ENCODE measurements at regions not wholly inside any gene's neighbourhood (a gene's known extent, or its start where the extent isn't known, plus 50 kb on each side); places are given as distances from the start of the nearest gene placed in this dataset.

DNA sequence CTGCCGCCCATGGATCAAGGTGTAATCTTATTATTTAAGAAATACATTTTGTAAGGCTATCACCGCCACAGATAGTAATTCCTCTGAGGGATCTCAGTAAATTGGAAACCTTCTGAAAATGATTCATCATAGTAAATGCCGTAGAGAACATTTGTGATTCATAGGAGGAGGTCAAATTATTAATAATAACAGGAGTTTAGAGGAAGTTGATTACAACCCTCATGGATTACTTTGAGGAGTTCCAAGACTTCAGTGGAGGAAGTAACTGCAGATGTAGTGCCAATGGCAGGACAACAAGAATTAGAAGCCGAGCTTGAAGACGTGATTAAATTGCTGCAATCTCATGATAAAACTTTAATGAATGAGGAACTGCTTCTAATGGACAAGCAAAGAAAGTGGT lies 280.1 kb downstream of the PTPRC start:
- peak overlapping the region; percentile 2 for H3K27ac ChIP-seq (ENCODE audit: low read depth, low read length, poor library complexity, severe bottlenecking)
- BruUV-seq (replicated peaks): no TSS peak
- TF ChIP-seq, protein P1, sequence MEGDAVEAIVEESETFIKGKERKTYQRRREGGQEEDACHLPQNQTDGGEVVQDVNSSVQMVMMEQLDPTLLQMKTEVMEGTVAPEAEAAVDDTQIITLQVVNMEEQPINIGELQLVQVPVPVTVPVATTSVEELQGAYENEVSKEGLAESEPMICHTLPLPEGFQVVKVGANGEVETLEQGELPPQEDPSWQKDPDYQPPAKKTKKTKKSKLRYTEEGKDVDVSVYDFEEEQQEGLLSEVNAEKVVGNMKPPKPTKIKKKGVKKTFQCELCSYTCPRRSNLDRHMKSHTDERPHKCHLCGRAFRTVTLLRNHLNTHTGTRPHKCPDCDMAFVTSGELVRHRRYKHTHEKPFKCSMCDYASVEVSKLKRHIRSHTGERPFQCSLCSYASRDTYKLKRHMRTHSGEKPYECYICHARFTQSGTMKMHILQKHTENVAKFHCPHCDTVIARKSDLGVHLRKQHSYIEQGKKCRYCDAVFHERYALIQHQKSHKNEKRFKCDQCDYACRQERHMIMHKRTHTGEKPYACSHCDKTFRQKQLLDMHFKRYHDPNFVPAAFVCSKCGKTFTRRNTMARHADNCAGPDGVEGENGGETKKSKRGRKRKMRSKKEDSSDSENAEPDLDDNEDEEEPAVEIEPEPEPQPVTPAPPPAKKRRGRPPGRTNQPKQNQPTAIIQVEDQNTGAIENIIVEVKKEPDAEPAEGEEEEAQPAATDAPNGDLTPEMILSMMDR (conservative IDR thresholded peaks at IDR 0.05; ENCODE audit: low read depth, low read length): no peak
- TF ChIP-seq EZH2 (IDR thresholded peaks at IDR 0.05; ENCODE audit: borderline replicate concordance, low read depth, low read length, poor library complexity, severe bottlenecking): no peak
- DNase-seq (ENCODE audit: low spot score): no peak
- H3K36me3 ChIP-seq (ENCODE audit: insufficient read depth, low read length, poor library complexity, severe bottlenecking): peaks cover 67% of the 10 kb centered on the region
- POLR2A ChIA-PET (ENCODE audit: low non-redundant PET): no interaction called here
- H3K4me1 ChIP-seq (ENCODE audit: insufficient read depth, low read length, poor library complexity, severe bottlenecking): peaks cover 53% of the 10 kb centered on the region
- H3K4me3 ChIP-seq (ENCODE audit: low read depth, low read length, poor library complexity, severe bottlenecking): no peak overlapping the region
- peaks cover 10% of the 10 kb centered on the region for H3K9me3 ChIP-seq (ENCODE audit: low read depth, low read length, poor library complexity, severe bottlenecking)
- no peaks in the 10 kb centered on the region for H3K27me3 ChIP-seq (replicated peaks; ENCODE audit: insufficient read depth, low read depth, low read length, poor library complexity)
- intact Hi-C loops (cut with micrococcal nuclease; ENCODE audit: unreplicated experiment): no loop called here
- CTCF ChIA-PET: no interaction called here

DNA sequence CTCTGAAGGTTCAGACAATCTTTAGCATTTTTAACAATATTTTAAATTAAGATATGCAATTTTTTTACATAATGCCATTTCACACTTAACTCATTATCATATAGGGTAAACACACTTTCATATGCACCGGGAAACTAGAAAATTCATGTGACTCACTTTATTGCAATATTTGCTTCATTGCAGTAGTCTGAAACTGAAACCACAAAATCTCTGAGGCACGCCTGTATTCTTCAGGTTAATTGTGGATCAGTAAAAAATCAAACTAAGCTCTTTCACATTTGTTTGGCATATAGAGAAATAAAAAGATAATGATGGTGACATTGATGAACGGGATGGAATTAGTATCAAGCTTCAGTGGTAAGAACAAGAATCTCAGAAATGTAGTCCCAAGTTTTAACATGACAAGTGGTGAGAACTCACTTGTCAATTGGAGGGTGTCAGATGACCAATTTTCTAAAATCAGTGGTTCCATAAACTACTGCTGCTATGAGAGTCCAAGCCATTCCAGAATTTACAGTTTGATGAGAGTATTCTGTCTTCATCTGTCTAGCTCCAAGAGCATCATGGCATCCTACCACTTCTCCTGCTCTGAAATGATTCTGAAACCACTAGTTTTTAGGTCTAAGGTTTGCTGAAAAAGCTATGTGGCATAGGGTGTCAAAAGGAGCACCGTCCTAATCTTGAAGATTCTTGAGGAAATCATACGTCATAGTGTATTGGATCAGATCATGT lies 281.0 kb downstream of the PTPRC start:
- intact Hi-C loops (cut with micrococcal nuclease; ENCODE audit: unreplicated experiment): no loop called here
- Histone ChIP-seq H3K9me3 (ENCODE audit: low read depth, low read length, poor library complexity, severe bottlenecking) (peaks cover 10% of the 10 kb centered on the region), H3K4me1 (ENCODE audit: insufficient read depth, low read length, poor library complexity, severe bottlenecking) (peaks cover 54% of the 10 kb centered on the region), H3K27me3 (replicated peaks; ENCODE audit: insufficient read depth, low read depth, low read length, poor library complexity) (no peaks in the 10 kb centered on the region), H3K36me3 (ENCODE audit: insufficient read depth, low read length, poor library complexity, severe bottlenecking) (peaks cover 59% of the 10 kb centered on the region), H3K27ac (ENCODE audit: low read depth, low read length, poor library complexity, severe bottlenecking) (peak overlapping the region; percentile 2), H3K4me3 (ENCODE audit: low read depth, low read length, poor library complexity, severe bottlenecking) (no peak overlapping the region)
- no peak for DNase-seq (ENCODE audit: low spot score)
- POLR2A ChIA-PET (ENCODE audit: low non-redundant PET): no interaction called here
- TF ChIP-seq EZH2 (IDR thresholded peaks at IDR 0.05; ENCODE audit: borderline replicate concordance, low read depth, low read length, poor library complexity, severe bottlenecking): no peak
- TF ChIP-seq, protein P1 (conservative IDR thresholded peaks at IDR 0.05; ENCODE audit: low read depth, low read length): no peak
- BruUV-seq (replicated peaks): no TSS peak
- CTCF ChIA-PET: no interaction called here

DNA sequence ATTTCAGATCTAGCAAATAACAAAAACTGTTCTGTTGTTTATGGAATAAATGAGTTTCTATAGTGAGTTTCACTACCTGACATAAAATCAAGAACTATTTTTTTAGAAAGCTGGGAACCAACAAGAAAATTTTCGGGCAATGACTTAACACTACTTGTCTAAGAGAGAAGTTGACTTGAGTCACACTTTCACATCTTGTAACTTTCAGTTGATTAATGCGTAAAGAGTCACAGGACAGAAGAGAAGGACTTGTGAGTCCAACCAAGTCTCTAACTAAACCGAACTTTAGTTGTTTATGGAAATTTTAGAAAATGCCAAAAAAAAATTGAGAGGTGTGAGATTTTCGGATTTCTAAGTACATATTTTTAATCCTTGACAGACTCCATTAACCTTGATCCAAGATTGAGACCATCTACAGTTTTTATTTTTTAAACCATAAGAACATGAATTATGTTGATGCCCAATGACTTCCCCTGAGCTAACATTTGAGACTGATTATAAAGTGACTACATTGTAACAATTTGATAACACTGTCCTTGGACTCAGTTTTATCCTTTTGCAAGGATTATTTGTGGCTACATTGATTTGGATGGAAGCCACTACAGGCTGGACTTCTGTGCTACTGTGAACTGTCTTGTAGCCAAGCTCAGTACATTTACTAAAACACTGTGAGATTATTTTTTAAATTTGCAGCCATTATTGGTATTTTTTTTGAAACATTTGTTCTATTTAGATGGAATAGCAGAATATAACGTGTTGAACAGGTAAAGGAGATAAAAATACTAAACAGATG lies 284.0 kb downstream of the PTPRC start:
- no peak overlapping the region for H3K4me3 ChIP-seq (ENCODE audit: low read depth, low read length, poor library complexity, severe bottlenecking)
- peaks cover 52% of the 10 kb centered on the region for H3K4me1 ChIP-seq (ENCODE audit: insufficient read depth, low read length, poor library complexity, severe bottlenecking)
- no peak for DNase-seq (ENCODE audit: low spot score)
- ChIA-PET POLR2A (ENCODE audit: low non-redundant PET) (interaction anchor here (0.7 kb wide), 1 partner anchor 14 kb away, joined by 3 read pairs; no protein-coding TSS in a partner anchor), CTCF (no interaction called here)
- H3K9me3 ChIP-seq (ENCODE audit: low read depth, low read length, poor library complexity, severe bottlenecking): peaks cover 10% of the 10 kb centered on the region
- peaks cover 56% of the 10 kb centered on the region for H3K36me3 ChIP-seq (ENCODE audit: insufficient read depth, low read length, poor library complexity, severe bottlenecking)
- no peaks in the 10 kb centered on the region for H3K27me3 ChIP-seq (replicated peaks; ENCODE audit: insufficient read depth, low read depth, low read length, poor library complexity)
- H3K27ac ChIP-seq (ENCODE audit: low read depth, low read length, poor library complexity, severe bottlenecking): no peak overlapping the region
- TF ChIP-seq, protein P1 (conservative IDR thresholded peaks at IDR 0.05; ENCODE audit: low read depth, low read length): no peak
- TF ChIP-seq EZH2 (IDR thresholded peaks at IDR 0.05; ENCODE audit: borderline replicate concordance, low read depth, low read length, poor library complexity, severe bottlenecking): no peak
- intact Hi-C loops (cut with micrococcal nuclease; ENCODE audit: unreplicated experiment): no loop called here
- BruUV-seq (replicated peaks): no TSS peak

Data from A673 (cell line).